ENCODE measurements at regions not wholly inside any gene's neighbourhood (a gene's known extent, or its start where the extent isn't known, plus 50 kb on each side); places are given as distances from the start of the nearest gene placed in this dataset.

DNA sequence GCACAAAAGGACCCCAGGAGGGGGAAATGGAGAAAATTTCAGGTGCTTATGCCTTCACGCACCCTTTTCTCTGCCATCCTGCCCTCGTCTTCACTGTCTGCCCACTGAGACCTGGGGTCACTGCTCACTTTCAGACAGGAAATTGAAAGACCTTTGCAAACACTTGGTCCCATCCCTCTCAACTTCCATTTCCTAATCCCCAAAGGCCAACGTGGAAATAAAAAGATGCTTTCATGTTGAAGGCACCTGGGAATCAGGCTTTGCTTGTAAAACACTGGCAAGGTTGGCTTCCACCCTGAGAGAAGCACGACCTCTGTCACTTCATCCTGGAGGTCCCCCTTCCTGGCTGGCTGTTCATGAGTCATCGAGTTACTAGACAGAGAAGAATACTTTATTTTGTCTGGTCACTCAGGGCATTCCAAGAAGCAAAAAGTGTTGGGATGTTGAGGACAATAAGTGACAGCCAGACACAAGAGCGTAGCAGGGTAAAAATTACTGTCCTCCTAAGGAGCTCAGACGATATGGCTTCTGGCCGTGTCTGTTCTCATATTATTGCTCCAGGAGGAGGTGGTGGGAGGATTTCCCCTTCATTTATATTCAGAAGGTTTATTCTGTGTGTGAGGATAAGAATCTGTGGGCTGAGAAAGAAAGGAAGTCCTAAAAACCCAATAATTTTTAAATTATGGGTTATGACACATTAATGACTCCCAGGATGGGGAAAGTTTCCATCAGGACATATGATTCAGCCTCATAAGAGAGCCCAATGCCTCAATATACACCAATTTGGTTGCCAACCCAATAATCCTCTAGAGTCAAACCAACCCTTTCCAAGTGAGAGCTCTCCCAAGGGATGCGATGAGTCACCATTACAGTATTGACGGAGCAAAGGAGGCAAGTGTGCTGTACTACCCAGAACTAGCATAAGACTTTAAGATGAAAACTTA, 409.0 kb downstream of the COG6 start:
- no peak for DNase-seq (ENCODE audit: low read depth in 4 of 4, low spot score in 3 of 4)

GRCh38 chr13:40069173-40070044, 413.9 kb downstream of the COG6 start:
- peak in 3 of 4 donors; percentile 50 to 59 (median 57) for DNase-seq (ENCODE audit: low read depth in 4 of 4, low spot score in 3 of 4)

DNA sequence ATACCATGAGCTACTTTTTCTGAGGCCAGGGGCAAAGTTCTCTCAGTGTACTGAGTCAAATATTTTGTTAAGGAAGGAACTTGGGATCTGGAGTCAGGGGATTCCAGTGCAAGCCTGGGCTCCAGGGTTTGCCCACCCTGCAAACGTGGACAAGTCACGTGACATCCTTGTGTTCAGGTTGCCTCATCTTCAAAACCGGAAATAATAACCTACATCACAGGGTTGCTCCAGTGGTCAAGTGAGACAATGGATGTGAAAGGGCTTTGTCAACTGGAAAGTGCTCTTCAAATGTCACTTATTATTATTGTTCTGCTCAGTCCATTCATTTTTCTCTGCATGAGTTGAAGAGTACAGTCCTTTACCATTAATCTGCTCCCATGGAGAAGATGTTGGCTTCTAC, 414.9 kb downstream of the COG6 start:
- no peak for DNase-seq (ENCODE audit: low read depth in 4 of 4, low spot score in 3 of 4)

GRCh38 chr13:40072663-40073120, 417.2 kb downstream of the COG6 start:
- no peak for DNase-seq (ENCODE audit: low read depth in 4 of 4, low spot score in 3 of 4)

DNA sequence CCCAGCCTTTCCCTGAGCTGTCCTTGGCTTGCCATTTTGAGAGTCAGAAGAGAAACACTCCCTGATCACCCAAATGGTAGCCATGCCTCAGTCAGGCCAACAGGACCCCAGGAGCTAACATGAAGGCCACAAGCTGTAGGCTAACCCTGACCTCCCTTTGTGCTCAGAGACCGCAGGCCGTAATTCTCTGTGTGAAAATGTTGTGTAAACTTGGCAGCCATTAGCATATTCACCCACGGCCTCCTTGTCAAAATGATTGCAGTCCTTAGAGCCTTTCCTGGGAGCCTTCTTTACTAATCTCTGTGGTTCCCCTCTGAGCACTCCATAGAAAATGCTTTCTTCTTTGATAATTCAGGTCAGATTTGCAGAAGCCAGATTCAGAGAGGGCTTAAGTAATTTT, 418.9 kb downstream of the COG6 start:
- DNase-seq (ENCODE audit: low read depth in 4 of 4, low spot score in 3 of 4), result no peak

DNA sequence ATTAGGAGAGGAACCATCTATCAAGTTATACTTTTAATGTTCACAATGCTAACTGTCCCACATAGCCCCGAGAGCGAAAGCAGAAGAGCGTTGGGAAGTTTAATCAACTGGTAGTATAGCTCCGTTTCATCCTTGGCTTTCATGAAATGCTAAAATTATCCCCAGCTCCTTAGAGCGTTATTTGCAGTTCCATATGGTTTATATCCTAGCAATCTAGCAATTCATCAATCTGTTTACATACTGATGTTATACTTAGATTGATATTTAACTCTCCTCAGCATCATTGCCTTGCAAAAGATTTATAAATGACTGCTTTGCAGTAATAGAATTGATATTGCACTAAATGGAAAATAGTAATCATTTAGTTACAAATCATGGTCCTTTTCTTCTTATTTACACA, 419.8 kb downstream of the COG6 start:
- no peak for DNase-seq (ENCODE audit: low read depth in 4 of 4, low spot score in 3 of 4)

DNA sequence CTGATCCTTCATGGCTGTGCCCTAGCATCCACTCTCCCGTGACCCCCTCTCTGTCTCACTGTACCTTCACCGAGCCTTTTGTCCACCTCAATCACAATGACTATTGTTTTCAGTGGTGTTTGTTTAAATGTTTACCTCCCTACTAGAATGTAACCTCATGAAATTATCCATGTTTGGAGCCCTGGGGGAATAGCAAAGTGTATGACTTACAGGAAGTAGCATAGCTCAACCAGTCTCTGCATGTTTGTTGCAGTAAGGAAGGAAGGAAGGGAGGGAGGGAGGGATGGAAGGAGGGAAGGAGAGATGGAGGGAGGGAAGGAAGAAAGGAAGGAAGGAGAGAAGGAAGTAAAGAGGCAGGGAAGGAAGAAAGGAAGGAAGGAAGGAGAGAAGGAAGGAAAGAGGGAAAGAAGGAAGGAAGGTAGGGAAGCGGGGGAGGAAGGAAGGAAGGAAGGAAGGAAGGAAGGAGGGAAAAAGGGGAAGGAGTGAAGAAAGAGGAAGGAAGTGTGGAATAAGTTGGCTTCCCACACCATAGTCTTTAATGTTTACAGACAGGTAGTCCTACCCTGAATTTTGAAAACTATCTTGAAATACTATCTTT, 421.4 kb downstream of the COG6 start:
- DNase-seq (ENCODE audit: low read depth in 4 of 4, low spot score in 3 of 4), result no peak

DNA sequence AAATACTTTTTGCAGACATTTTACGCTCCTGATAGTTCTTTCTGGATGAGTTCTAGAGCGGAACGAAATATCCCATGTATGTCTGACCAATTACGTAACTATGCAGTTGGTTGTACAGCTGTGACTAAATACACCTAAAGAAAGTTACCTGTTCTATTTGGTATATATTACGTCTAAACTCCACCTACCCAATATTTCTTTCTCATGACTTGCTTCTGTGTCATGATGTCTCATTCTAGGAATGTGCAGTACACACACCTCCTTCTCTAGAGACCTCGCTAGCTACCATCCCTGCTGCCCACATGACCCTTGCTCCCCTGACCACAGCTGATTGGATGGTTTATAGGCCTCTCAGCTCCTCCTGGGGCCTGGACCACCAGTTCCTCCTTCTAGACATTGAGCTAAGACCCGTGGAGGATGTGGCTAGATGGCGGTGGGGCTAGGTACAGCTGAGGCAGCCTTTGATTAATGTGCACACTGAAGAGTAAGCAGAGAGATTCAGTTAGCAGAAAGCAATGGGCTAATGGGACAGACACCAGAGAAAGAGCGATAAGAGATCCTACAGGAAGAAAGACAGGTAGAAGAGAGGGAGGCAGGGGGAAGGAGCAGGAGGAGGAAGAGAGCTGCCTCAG, 422.1 kb downstream of the COG6 start:
- DNase-seq (ENCODE audit: low read depth in 4 of 4, low spot score in 3 of 4), result no peak

- no peak for DNase-seq (ENCODE audit: low read depth in 4 of 4, low spot score in 3 of 4)
Measured at GRCh38 chr13:40079721-40080120, 424.3 kb downstream of the COG6 start.

- no peak for DNase-seq (ENCODE audit: low read depth in 4 of 4, low spot score in 3 of 4)
Measured at GRCh38 chr13:40080676-40081075, 425.2 kb downstream of the COG6 start.

DNA sequence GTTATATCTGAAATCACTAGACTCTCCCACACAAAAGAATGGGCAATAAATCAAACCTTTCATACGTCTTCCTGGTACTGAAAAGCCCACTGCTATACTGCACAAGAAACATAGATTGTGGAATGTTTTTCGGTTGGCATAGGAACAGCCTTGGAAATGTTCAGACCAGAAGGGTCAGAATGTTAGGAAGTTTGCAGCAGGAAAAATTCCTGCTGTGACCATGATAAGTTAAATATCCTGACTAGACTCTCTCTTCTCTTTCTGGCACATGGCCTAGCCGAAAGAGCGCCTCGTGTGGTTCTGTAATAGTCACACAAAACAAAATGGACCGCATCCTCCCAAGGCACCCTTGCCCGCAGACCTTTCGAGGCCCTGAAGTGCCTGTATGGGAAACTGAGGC, 427.2 kb downstream of the COG6 start:
- peak in 1 of 4 donors; percentile 39 for DNase-seq (ENCODE audit: low read depth in 4 of 4, low spot score in 3 of 4)

- DNase-seq (ENCODE audit: low read depth in 4 of 4, low spot score in 3 of 4), result no peak
Measured at GRCh38 chr13:40083841-40084240, 428.4 kb downstream of the COG6 start.

DNA sequence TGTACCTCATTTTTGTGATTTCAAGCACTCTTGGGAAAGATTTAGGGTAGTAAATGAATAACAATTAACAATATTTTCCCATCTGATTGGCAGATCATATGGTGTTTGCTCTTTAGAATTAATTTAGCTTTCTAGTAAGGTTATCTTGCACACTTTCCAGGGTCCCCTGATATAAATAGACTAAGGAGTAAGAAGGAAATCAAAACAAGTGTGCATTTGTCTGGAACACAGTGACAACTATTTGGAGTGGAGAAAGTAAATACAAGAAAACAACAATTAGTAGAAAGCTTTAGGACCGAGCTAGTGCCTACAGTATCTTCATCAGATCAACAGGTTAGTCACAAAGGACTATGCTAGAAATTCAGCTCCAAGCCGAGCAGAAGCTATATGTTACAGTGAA, 429.5 kb downstream of the COG6 start:
- DNase-seq (ENCODE audit: low read depth in 4 of 4, low spot score in 3 of 4), result no peak

DNA sequence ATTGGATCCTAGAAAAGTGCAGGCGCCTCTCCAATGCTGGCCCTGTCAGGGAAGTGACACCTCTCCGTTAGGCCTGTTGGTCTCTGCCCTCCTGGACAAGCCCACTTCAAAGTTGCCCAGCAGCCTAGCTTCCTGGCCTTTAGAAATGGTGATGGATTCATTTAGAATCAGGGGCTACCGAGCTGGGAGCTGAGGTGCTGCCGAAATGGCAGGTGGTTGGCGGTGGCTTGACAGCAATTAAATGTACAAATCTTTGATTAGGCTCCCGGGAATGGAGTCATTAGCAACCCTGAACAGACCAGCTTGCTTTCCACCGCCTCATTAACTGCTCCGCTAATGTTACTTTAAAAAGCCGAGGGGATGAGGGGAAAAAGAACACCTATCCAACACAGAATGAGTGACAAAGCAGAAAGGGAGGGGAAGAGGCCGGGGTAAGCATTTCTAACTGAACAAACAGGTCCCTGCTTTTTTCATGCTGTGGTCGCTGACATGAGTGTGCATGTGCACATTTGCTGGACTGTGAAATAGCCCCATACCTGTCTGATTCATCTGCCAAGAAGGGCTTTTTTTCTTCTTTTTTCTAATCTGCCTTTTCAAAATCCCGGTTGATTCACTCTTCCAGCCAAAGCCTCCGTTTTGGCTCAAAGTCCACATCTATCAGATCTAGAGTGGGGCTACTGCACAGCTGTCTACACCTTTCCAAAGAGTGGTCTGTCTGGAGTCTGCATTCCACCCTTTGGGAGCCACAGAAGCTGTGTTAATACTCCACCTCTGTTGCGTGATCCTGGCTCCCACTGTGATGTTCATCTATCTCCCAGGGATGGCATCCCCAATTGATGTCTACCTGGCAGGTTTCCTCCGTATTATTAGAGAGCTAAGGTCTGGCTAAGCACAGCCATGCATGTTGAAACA, 431.9 kb downstream of the COG6 start:
- DNase-seq (ENCODE audit: low read depth in 4 of 4, low spot score in 3 of 4), result peak in 1 of 4 donors; percentile 36

- no peak for DNase-seq (ENCODE audit: low read depth in 4 of 4, low spot score in 3 of 4)
Measured at GRCh38 chr13:40094056-40094455, 438.6 kb downstream of the COG6 start.

- no peak for DNase-seq (ENCODE audit: low read depth in 4 of 4, low spot score in 3 of 4)
Measured at GRCh38 chr13:40095695-40096356, 440.4 kb downstream of the COG6 start.

DNA sequence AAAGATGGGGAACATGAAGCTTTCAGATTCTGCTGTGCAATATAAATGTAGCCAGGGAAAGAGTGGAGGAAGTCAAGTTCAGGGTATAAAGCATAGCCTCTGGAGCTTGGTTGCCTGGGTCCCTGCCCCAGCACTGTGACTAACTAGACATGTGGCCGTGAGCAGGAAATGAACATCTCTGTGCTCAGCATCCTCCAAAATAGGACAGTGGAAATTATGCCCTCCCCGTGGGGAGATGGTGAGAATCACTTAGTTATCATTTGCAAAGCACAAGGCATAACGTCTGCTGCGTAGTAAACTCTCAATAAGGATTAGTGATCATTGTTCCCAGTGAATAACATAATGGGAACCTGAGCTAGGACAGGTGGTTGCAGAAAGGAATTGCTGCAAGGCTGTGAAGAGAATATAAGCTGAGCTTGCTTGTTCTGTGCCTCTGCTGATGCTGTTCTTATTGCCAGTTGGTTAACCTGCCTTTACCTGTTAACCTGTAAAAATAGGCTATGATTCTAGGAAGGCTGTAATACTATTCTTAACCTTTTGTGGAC, 441.0 kb downstream of the COG6 start:
- DNase-seq (ENCODE audit: low read depth in 4 of 4, low spot score in 3 of 4), result no peak

- DNase-seq (ENCODE audit: low read depth in 4 of 4, low spot score in 3 of 4), result no peak
Measured at GRCh38 chr13:40098246-40098645, 442.8 kb downstream of the COG6 start.

Data from right renal pelvis (tissue), 4 donors.